ENCODE measurements at regions not wholly inside any gene's neighbourhood (a gene's known extent, or its start where the extent isn't known, plus 50 kb on each side); places are given as distances from the start of the nearest gene placed in this dataset.

DNA sequence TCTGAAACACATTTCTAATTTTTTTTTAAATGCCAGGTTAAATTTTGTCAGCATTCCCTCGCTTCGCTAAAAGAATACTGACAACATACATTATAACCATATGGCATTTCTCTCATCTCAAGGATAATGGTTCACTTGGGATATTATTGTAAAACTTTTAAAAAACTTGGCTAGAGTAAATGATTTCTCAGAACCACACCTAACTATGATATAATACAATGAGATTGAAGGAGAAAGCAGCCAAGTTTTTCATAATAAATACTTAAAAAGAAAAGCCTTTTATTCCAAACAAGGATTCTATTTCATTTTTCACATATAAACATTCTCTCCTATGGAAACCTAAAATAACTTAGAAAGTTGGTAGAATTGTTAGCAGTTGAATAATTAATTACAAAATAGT lies 413.9 kb downstream of the HGF start:
- H3K27ac Mint-ChIP-seq = no peak overlapping the region
- no peaks in the 10 kb centered on the region for H3K4me1 Mint-ChIP-seq (ENCODE audit: low read depth)
- ATAC-seq (ENCODE audit: poor library complexity) = no peak
- Histone ChIP-seq H3K27me3 (ENCODE audit: control insufficient read depth in 1 of 2, insufficient read depth in 2 of 2, low read length in 2 of 2) (no peaks in the 10 kb centered on the region), H3K4me3 (ENCODE audit: low read length) (no peak overlapping the region), H3K9me3 (ENCODE audit: control insufficient read depth in 1 of 2, insufficient read depth in 1 of 2, low read length in 2 of 2) (no peaks in the 10 kb centered on the region), H3K36me3 (ENCODE audit: insufficient read depth, low read length) (no peaks in the 10 kb centered on the region), H3K4me1 (ENCODE audit: insufficient read depth, low read length) (no peaks in the 10 kb centered on the region), H3K27ac (ENCODE audit: low read depth in 1 of 2, low read length in 2 of 2) (no peak overlapping the region)
- no peaks in the 10 kb centered on the region for H3K36me3 Mint-ChIP-seq (ENCODE audit: low read depth)
- intact Hi-C loops (cut with DNase I, micrococcal nuclease) = no loop called here
- ChIA-PET POLR2A (no interaction called here), CTCF (no interaction called here)
- no peak for DNase-seq
- H3K9me3 Mint-ChIP-seq = peaks cover 4% of the 10 kb centered on the region
- TF ChIP-seq, protein P1, sequence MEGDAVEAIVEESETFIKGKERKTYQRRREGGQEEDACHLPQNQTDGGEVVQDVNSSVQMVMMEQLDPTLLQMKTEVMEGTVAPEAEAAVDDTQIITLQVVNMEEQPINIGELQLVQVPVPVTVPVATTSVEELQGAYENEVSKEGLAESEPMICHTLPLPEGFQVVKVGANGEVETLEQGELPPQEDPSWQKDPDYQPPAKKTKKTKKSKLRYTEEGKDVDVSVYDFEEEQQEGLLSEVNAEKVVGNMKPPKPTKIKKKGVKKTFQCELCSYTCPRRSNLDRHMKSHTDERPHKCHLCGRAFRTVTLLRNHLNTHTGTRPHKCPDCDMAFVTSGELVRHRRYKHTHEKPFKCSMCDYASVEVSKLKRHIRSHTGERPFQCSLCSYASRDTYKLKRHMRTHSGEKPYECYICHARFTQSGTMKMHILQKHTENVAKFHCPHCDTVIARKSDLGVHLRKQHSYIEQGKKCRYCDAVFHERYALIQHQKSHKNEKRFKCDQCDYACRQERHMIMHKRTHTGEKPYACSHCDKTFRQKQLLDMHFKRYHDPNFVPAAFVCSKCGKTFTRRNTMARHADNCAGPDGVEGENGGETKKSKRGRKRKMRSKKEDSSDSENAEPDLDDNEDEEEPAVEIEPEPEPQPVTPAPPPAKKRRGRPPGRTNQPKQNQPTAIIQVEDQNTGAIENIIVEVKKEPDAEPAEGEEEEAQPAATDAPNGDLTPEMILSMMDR (IDR thresholded peaks at IDR 0.05) = no peak
- no peak overlapping the region for H3K4me3 Mint-ChIP-seq
- H3K27me3 Mint-ChIP-seq = no peaks in the 10 kb centered on the region

DNA sequence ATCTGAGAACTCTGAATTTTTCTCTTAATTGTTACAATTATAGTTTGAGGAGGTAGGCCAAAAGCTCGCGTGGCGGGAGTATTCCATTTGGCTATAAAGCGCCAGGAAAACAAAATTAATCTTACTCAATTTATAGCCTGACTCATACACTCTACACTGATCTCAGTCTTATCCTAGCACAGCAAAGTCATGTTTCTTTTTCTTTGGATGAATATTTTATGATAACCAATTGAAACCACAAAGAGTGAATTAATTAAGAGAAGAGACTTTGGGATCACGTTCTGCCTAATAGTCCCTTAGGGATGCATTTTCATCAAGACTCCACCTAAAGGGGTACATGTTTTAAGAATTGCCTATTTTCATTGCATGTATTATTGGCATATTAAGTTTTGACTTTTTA lies 420.8 kb downstream of the HGF start:
- TF ChIP-seq, protein P1 (IDR thresholded peaks at IDR 0.05) = no peak
- Histone ChIP-seq H3K4me1 (ENCODE audit: insufficient read depth, low read length) (no peaks in the 10 kb centered on the region), H3K4me3 (ENCODE audit: low read length) (no peak overlapping the region), H3K36me3 (ENCODE audit: insufficient read depth, low read length) (no peaks in the 10 kb centered on the region), H3K27ac (ENCODE audit: low read depth in 1 of 2, low read length in 2 of 2) (no peak overlapping the region), H3K27me3 (ENCODE audit: control insufficient read depth in 1 of 2, insufficient read depth in 2 of 2, low read length in 2 of 2) (no peaks in the 10 kb centered on the region), H3K9me3 (ENCODE audit: control insufficient read depth in 1 of 2, insufficient read depth in 1 of 2, low read length in 2 of 2) (no peaks in the 10 kb centered on the region)
- ATAC-seq (ENCODE audit: poor library complexity) (no peak), DNase-seq (no peak)
- Mint-ChIP-seq H3K27me3 (no peaks in the 10 kb centered on the region), H3K27ac (no peak overlapping the region), H3K9me3 (no peaks in the 10 kb centered on the region), H3K4me3 (no peak overlapping the region), H3K4me1 (ENCODE audit: low read depth) (no peaks in the 10 kb centered on the region), H3K36me3 (ENCODE audit: low read depth) (no peaks in the 10 kb centered on the region)
- intact Hi-C loops (cut with DNase I, micrococcal nuclease) = no loop called here
- ChIA-PET POLR2A (no interaction called here), CTCF (no interaction called here)

DNA sequence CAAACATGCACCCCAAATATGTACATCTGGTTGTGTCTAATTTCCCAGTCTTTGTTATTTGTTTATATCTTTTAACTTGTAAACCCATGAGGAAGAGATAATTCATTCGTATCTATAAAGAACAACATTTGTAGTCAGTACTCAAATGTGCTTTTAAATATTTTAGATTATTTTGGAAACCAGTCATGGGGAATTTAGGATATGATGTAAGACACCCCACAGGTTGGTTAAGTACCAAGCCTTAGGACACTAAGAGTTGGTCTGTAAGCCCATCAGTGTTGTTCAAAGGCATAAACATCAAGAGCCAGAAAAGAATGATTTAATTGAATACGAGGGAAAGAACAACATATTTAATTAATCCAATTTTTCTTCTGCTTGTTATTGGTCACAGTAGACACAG lies 421.1 kb upstream of the SEMA3C start:
- Mint-ChIP-seq H3K27ac (no peak overlapping the region), H3K36me3 (ENCODE audit: low read depth) (no peaks in the 10 kb centered on the region), H3K4me3 (no peak overlapping the region), H3K27me3 (no peaks in the 10 kb centered on the region), H3K4me1 (ENCODE audit: low read depth) (no peaks in the 10 kb centered on the region), H3K9me3 (peaks cover 3% of the 10 kb centered on the region)
- TF ChIP-seq, protein P1 (IDR thresholded peaks at IDR 0.05) = no peak
- POLR2A ChIA-PET = no interaction called here
- Histone ChIP-seq H3K9me3 (ENCODE audit: control insufficient read depth in 1 of 2, insufficient read depth in 1 of 2, low read length in 2 of 2) (peaks cover 0 to 5% of the 10 kb centered on the region in 2 experiments), H3K4me3 (ENCODE audit: low read length) (no peak overlapping the region), H3K4me1 (ENCODE audit: insufficient read depth, low read length) (no peaks in the 10 kb centered on the region), H3K27me3 (ENCODE audit: control insufficient read depth in 1 of 2, insufficient read depth in 2 of 2, low read length in 2 of 2) (no peaks in the 10 kb centered on the region), H3K27ac (ENCODE audit: low read depth in 1 of 2, low read length in 2 of 2) (no peak overlapping the region), H3K36me3 (ENCODE audit: insufficient read depth, low read length) (no peaks in the 10 kb centered on the region)
- DNase-seq (no peak), ATAC-seq (ENCODE audit: poor library complexity) (no peak)
- intact Hi-C loops (cut with DNase I, micrococcal nuclease) = no loop called here
- CTCF ChIA-PET = no interaction called here
